ENCODE measurements at regions not wholly inside any gene's neighbourhood (a gene's known extent, or its start where the extent isn't known, plus 50 kb on each side); places are given as distances from the start of the nearest gene placed in this dataset.

- no peak for TF ChIP-seq CTCF (IDR thresholded peaks at IDR 0.05)
- no peak for TF ChIP-seq POLR2A (IDR thresholded peaks at IDR 0.05)
Measured at GRCh38 chrY:26409329-26409712, 787.4 kb downstream of the CDY1 start.
